Sigmoid colon (tissue), 4 donors: ENCODE measurements at regions not wholly inside any gene's neighbourhood (a gene's known extent, or its start where the extent isn't known, plus 50 kb on each side); places are given as distances from the start of the nearest gene placed in this dataset.

ENCODE experiments used
- CTCF ChIP-seq, 4 experiments: fragments of 450-650 bp in 3 of 4; fragments of 200-600 bp in 1 of 4; IDR thresholded peaks; one replicate each; pipeline ENCODE4 v1.5.1; 2016 to 2019; ENCODE audit warnings: antibody characterized with exemption in 4 of 4, mild to moderate bottlenecking in 3 of 4, moderate library complexity in 2 of 4
- EP300 ChIP-seq, 4 donors: sonication (generic); formaldehyde crosslinking; IDR thresholded peaks; one replicate each; pipeline ENCODE4 v1.6.1; 2017; ENCODE audit warnings: antibody characterized with exemption in 4 of 4
- POLR2A ChIP-seq, 2 donors: fragments of 450-650 bp; IDR thresholded peaks; one replicate each; pipeline ENCODE4 v1.6.1; 2016; ENCODE audit warnings: antibody characterized with exemption in 2 of 2, mild to moderate bottlenecking in 2 of 2, moderate library complexity in 2 of 2
- POLR2AphosphoS5 ChIP-seq, 4 donors: sonication (generic); formaldehyde crosslinking; IDR thresholded peaks; one replicate each; pipeline ENCODE4 v1.6.1; 2017; ENCODE audit warnings: antibody characterized with exemption in 4 of 4

- TF ChIP-seq CTCF (IDR thresholded peaks at IDR 0.05) (no peak), POLR2A (IDR thresholded peaks at IDR 0.05) (no peak), EP300 (IDR thresholded peaks at IDR 0.05) (no peak), POLR2AphosphoS5 (IDR thresholded peaks at IDR 0.05) (no peak)
Measured at GRCh38 chr2:239809391-239809790, 215.8 kb downstream of the NDUFA10 start.
